GM12872 (cell line): ENCODE measurements at regions not wholly inside any gene's neighbourhood (a gene's known extent, or its start where the extent isn't known, plus 50 kb on each side); places are given as distances from the start of the nearest gene placed in this dataset.

Experiments used
- CTCF ChIP-seq: IDR thresholded peaks from 3 replicates; pipeline ENCODE4 v1.5.1; 2011; ENCODE audit warnings: low read depth, mild to moderate bottlenecking, low read length, moderate library complexity; ENCODE audit not compliant: insufficient read depth

- no peak for TF ChIP-seq CTCF
Measured at GRCh38 chr1:50278410-50278809, 144.8 kb downstream of the DMRTA2 start.

GRCh38 chr1:50275566-50275965, 147.7 kb downstream of the DMRTA2 start:
- no peak for TF ChIP-seq CTCF

GRCh38 chr1:50272912-50273311, 150.3 kb downstream of the DMRTA2 start:
- TF ChIP-seq CTCF = no peak

- peak; percentile 86 for TF ChIP-seq CTCF
Measured at GRCh38 chr1:50271968-50272578, 151.2 kb downstream of the DMRTA2 start.

GRCh38 chr1:50271337-50271736, 151.9 kb downstream of the DMRTA2 start:
- TF ChIP-seq CTCF = no peak

GRCh38 chr1:50270926-50271325, 152.3 kb downstream of the DMRTA2 start:
- no peak for TF ChIP-seq CTCF

- TF ChIP-seq CTCF = no peak
Measured at GRCh38 chr1:50268049-50268448, 155.2 kb downstream of the DMRTA2 start.
